ENCODE measurements at regions not wholly inside any gene's neighbourhood (a gene's known extent, or its start where the extent isn't known, plus 50 kb on each side); places are given as distances from the start of the nearest gene placed in this dataset.

GRCh38 chr1:5623399-5623798 is 368.8 kb downstream of the NPHP4 start:
- no peak for TF ChIP-seq CTCF (IDR thresholded peaks at IDR 0.05)
- TF ChIP-seq POLR2A (IDR thresholded peaks at IDR 0.05), result no peak

Data from breast epithelium (tissue), 3 donors.